ENCODE measurements at regions not wholly inside any gene's neighbourhood (a gene's known extent, or its start where the extent isn't known, plus 50 kb on each side); places are given as distances from the start of the nearest gene placed in this dataset.

DNA sequence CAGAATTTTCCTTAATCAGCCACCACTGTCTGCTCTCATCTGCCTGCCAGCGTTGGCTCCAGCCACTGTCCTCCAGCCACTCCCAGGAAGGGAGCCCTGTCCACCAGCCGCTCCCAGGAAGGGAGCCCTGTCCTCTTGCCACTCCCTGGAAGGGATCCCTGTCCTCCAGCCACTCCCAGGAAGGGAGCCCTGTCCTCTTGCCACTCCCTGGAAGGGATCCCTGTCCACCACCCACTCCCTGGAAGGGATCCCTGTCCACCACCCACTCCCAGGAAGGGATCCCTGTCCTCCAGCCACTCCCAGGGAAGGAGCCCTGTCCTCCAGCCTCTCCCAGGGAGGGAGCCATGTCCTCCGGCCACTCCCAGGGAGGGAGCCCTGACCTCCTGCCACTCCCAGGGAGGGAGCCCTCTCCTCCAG, 726.5 kb downstream of the PTPRU start:
- no peak for TF ChIP-seq FOXP2 (optimal IDR thresholded peaks at IDR 0.05; ENCODE audit: borderline replicate concordance, extremely low read depth, extremely low read length, insufficient read depth)
- TF ChIP-seq, protein P1, sequence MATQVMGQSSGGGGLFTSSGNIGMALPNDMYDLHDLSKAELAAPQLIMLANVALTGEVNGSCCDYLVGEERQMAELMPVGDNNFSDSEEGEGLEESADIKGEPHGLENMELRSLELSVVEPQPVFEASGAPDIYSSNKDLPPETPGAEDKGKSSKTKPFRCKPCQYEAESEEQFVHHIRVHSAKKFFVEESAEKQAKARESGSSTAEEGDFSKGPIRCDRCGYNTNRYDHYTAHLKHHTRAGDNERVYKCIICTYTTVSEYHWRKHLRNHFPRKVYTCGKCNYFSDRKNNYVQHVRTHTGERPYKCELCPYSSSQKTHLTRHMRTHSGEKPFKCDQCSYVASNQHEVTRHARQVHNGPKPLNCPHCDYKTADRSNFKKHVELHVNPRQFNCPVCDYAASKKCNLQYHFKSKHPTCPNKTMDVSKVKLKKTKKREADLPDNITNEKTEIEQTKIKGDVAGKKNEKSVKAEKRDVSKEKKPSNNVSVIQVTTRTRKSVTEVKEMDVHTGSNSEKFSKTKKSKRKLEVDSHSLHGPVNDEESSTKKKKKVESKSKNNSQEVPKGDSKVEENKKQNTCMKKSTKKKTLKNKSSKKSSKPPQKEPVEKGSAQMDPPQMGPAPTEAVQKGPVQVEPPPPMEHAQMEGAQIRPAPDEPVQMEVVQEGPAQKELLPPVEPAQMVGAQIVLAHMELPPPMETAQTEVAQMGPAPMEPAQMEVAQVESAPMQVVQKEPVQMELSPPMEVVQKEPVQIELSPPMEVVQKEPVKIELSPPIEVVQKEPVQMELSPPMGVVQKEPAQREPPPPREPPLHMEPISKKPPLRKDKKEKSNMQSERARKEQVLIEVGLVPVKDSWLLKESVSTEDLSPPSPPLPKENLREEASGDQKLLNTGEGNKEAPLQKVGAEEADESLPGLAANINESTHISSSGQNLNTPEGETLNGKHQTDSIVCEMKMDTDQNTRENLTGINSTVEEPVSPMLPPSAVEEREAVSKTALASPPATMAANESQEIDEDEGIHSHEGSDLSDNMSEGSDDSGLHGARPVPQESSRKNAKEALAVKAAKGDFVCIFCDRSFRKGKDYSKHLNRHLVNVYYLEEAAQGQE (IDR thresholded peaks at IDR 0.05; ENCODE audit: insufficient read depth in 1 of 2, low read depth in 2 of 2, low read length in 2 of 2): no peak
- TF ChIP-seq SIN3A (IDR thresholded peaks at IDR 0.05; ENCODE audit: borderline replicate concordance, insufficient read depth, low read length): no peak
- no peak for TF ChIP-seq TAF1 (IDR thresholded peaks at IDR 0.05; ENCODE audit: borderline replicate concordance, insufficient read depth, low read length)
- no peak for TF ChIP-seq POLR2AphosphoS5 (IDR thresholded peaks at IDR 0.05; ENCODE audit: low read depth, low read length)

DNA sequence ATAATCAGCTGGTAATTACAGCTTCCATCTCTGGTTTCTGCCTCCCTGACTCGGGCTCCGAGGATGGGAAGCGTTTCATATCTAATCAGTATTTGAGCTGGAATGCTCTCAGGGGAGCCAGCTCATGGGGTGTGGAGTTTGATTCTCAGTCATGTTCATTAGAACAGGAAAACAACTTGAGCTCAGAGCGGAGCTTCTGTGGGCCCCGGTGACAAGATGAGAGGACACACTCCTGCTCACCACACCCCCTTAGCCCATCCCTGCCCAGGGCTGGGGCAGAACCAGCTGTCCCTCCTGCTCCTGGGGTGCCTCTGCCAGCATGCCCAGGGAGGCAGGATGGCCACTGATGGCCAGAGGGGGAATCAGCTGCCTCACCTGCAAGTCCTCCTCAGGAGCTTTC, 726.0 kb downstream of the PTPRU start:
- TF ChIP-seq, protein P1 (IDR thresholded peaks at IDR 0.05; ENCODE audit: insufficient read depth in 1 of 2, low read depth in 2 of 2, low read length in 2 of 2): no peak
- no peak for TF ChIP-seq POLR2AphosphoS5 (IDR thresholded peaks at IDR 0.05; ENCODE audit: low read depth, low read length)
- no peak for TF ChIP-seq FOXP2 (optimal IDR thresholded peaks at IDR 0.05; ENCODE audit: borderline replicate concordance, extremely low read depth, extremely low read length, insufficient read depth)
- no peak for TF ChIP-seq TAF1 (IDR thresholded peaks at IDR 0.05; ENCODE audit: borderline replicate concordance, insufficient read depth, low read length)
- no peak for TF ChIP-seq SIN3A (IDR thresholded peaks at IDR 0.05; ENCODE audit: borderline replicate concordance, insufficient read depth, low read length)

DNA sequence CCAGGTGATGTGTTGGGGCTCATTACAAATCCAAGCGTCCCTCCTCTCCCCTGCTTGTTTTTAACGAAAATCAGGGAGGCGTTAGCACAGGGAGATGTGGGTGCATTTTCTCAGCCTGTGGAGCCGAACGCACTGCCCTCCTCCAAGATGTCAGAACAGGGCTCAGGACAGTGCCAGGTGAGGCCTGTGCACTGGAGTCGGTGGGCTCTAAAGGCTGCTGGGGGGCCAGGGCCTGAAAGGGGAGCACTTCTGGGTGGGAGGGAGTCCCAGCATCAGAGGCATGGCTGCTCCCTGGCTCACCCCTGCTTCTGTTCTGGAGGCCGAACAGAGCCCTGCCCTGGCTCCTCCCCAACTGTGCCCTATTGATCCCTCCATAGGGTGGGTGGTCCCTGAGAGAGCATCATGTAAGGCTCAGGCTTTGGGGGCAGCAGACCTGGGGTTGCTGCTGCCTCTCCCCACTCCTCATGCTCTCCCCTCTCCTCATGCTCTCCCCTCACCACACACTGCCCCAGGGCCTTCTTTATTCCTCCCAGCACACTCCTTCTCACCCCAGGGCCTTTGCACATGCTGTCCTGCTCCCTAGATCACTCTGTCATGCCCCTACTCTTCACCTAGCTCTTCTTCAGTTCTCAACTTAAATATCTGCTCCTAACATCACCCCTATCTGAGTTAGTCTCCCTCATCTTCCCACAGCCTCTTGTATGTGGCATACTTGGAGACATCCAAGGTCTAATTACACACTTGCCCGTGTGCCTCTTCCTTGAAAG, 725.2 kb downstream of the PTPRU start:
- TF ChIP-seq, protein P1 (IDR thresholded peaks at IDR 0.05; ENCODE audit: insufficient read depth in 1 of 2, low read depth in 2 of 2, low read length in 2 of 2): no peak
- TF ChIP-seq TAF1 (IDR thresholded peaks at IDR 0.05; ENCODE audit: borderline replicate concordance, insufficient read depth, low read length): no peak
- no peak for TF ChIP-seq FOXP2 (optimal IDR thresholded peaks at IDR 0.05; ENCODE audit: borderline replicate concordance, extremely low read depth, extremely low read length, insufficient read depth)
- TF ChIP-seq POLR2AphosphoS5 (IDR thresholded peaks at IDR 0.05; ENCODE audit: low read depth, low read length): no peak
- TF ChIP-seq SIN3A (IDR thresholded peaks at IDR 0.05; ENCODE audit: borderline replicate concordance, insufficient read depth, low read length): no peak

DNA sequence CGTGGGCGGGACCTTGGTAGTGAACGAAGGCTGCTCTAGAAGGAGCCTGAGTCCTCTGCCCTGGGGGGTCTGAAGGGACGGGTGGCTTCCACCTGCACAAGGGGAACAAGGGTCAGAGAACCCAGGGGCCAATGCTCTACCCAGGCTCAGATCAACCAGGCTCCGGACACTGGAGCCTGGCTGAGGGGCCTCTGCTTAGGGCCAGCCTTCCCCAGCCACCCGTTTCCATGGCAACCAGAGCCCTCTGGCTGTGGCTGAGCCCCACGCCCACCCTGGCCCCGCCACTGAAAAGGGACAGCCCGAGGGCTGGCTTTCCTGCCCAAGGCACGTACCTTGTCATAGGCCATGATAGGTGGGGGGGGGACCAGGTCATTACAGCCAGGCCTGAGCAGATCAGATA, 724.6 kb downstream of the PTPRU start:
- TF ChIP-seq POLR2AphosphoS5 (IDR thresholded peaks at IDR 0.05; ENCODE audit: low read depth, low read length): no peak
- no peak for TF ChIP-seq FOXP2 (optimal IDR thresholded peaks at IDR 0.05; ENCODE audit: borderline replicate concordance, extremely low read depth, extremely low read length, insufficient read depth)
- no peak for TF ChIP-seq TAF1 (IDR thresholded peaks at IDR 0.05; ENCODE audit: borderline replicate concordance, insufficient read depth, low read length)
- TF ChIP-seq SIN3A (IDR thresholded peaks at IDR 0.05; ENCODE audit: borderline replicate concordance, insufficient read depth, low read length): no peak
- TF ChIP-seq, protein P1 (IDR thresholded peaks at IDR 0.05; ENCODE audit: insufficient read depth in 1 of 2, low read depth in 2 of 2, low read length in 2 of 2): no peak

All from PFSK-1 (cell line).